ENCODE measurements at regions not wholly inside any gene's neighbourhood (a gene's known extent, or its start where the extent isn't known, plus 50 kb on each side); places are given as distances from the start of the nearest gene placed in this dataset.

DNA sequence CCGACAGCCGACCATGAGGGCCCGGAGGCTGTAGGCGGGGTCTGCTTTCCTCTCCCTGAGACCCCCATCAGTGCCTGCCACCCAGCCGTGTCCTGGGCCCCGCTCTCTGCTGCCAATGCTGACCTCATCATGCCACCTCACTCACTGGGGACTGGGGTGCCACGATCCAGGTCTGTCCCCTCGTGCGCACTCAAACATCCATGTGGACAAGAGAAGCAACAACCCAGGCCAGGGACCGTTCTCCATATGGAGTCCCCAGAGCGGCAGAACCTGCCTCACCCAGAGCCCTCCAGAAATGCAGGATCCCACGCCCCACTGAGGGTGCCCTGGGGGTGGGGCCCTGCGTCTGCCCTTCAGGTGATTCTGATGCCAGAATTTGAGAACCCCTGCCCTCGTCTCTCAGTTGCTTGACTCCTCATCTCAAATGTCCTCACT is 210.0 kb upstream of the PPP2R2D start:
- no peak for DNase-seq (ENCODE audit: low spot score)

DNA sequence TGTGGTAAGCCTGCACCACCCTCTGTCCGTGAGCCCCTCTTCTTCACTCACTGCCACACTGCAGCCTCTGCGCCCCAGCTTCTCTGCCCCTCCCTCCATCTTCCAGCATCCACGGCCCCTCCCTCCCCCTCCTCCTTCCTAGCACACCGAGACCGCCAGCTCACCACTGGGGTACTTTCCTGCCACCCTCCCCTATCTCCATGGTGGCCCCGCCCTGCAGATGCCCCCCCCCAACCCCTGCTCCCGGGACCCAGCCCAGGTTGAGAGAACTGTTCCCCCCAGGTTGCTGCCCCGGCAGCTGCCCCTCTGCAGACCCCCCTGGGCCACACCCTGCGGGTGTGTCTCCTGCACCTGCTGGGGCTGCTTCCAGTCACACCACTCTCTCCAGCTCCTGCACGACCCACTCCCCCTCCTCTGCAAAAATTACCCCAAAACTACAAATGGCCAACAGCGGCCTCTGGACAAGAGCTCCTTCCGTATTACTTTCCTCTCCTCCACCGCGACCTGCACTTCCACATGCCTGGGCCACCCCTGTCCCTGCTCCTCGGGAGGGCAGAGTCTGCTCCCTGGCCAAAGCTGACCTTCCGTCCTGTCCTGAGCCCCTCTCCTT is 209.2 kb upstream of the PPP2R2D start:
- no peak for DNase-seq (ENCODE audit: low spot score)

DNA sequence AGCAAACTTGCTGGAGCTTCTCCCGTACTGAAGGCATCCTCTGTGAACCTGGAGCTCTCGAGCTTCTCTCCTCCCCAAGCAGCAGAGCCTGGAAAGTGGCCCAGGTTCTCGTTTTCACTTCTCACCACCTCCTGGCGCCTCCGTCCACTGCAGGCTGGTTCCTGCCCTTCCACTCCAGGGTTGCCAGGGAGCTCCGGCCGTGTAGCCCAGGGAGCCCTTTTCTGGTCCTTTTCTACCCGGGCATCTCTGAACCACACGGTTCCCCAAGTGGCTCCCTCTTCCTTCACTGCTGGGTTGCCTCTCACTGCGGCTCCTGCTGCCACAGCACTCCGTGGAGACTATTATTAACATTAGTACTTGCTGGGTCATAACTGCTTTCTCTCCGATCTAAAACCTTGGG is 208.6 kb upstream of the PPP2R2D start:
- DNase-seq (ENCODE audit: low spot score), result no peak

DNA sequence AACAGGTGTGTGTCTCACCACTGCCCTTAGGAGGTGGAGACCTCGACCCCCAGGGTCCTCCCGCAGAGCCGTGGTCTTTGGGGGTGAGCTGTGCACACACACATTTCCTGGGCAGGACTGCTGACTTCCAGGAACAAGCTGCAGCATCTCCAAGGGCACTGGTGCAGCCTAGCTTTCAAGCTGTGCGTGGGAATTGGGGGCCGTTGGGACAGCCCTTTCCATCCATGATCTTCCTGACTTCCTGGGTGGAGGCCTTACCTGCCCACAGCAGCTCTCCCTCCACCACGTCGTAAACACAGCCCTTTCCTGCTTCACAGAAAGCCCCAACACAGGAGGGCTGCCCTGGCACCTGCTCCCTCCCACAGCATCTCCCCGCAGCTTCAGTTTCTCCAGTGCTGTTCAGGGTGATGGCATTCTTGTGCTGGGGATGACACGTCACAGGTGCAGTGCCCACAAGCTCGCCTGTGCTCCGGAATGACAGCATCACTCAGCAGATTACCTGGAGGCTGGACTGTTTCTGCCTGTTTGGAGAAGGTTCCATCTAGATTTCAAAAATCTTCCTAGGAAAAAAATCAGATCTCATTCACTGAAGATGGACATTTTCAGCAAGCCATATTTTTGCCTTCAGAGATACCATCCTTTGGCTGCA is 208.0 kb upstream of the PPP2R2D start:
- no peak for DNase-seq (ENCODE audit: low spot score)

DNA sequence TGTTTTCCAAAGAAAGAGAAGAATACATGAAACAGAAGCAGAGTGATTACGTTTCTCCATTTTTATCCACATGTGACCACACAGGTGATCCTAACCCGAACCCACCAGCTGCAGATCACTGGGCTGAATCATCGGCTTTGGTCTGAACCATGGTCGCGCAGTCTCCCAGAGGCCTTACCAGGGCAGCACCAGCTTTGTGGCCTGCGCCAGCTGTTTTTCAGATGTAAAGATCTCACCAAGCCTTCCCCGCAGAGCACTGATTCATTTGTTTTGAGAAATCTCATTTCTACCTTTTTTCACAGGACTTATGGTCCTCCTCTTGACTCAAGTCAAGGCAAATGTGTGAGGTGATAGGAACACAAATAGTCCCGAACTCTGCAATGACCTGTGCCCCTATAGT is 207.0 kb upstream of the PPP2R2D start:
- no peak for DNase-seq (ENCODE audit: low spot score)

DNA sequence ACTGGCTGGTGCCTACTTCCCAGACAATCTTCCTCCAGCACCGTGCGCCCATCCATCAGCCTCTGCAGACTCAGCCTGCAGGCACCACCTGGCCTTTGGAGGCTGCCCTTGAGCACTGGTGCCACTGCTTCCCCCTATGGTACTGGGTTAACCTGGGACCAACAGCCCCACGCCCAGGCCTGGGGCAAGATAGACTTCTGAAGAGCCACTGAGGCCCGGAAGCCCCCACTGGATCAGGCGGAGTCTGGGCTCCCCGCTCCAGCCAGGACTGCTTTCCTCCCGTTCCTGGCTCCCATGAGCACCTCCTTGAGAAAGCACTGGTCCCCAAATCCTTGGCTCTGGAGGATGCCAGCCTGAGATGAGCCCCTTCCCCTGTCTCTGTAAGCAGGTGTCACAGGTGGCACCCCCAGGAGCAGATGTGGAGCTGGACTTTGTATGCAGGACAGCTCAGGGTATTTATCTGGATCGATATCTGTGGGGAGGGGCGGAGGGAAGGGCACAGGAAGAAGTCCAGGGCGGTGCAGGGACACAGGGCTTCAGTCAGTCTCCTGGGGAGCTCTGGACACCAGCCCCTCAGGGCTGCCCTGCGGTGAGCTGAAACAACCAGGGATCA is 206.5 kb upstream of the PPP2R2D start:
- no peak for DNase-seq (ENCODE audit: low spot score)

DNA sequence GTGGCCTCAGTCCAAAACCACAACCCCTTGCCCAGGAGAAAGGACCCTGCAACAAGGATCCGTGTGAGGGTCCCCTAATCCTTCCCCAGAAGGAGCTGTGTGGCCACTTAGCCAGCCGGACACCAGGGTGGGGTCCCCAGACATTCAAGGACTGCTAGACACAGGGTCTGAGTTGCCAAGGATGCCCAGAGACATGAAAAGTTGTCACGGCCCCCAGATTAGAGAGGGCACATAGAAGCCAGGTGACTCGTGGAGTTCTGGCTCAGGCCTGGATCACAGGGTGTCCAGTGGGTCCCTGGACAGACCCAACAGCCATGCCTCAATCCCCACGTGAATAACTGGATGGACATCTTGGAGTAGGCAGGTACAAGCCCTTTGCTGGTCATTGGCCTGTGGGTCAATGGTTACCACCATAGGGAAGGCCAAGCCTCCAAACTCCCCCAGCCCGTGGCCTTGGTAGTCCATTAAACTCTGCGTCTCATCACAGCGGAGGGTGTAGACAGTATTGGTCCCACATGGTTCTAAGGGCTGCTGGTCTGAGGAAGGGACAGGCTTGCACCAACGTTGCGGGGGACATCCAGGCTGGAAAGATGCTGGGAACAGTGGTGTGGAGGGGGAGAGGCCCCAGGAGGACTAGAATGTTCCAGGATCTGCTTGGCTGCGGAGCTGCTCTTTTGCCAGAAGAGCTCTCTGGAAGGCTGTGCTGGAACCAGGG is 205.9 kb upstream of the PPP2R2D start:
- DNase-seq (ENCODE audit: low spot score), result no peak

DNA sequence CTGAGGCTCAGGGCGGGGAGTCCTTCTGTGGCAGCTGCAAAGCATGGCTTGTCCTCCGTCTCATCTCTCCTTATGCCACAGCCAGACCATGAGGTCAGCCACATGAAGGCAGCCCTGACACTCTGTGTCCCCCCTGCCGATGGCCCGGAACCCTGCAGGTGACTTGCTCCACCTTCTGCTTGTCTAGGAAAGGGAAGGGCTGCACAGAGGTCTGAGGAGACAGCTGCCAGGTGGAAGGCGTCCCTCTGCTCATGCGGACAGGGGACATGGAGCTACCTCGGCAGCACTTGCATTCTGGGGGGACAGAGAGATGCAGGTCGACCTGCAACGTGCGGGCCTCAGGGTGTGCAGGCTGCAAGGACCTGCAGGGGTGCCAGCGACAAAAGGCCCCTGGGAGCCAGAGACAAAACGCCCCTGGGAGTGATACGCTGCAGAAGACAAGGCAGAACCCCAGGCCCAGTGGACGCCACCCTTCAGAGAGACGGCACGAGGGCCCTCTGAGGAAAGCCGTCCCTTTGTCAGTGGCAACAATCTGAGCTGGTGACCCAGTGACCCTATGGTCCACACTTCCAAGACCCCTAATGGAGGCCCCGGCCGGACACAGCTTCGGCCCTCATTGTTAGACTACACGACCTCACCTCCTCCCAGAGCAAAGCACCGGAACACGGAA is 205.2 kb upstream of the PPP2R2D start:
- DNase-seq (ENCODE audit: low spot score), result peak; percentile 39

DNA sequence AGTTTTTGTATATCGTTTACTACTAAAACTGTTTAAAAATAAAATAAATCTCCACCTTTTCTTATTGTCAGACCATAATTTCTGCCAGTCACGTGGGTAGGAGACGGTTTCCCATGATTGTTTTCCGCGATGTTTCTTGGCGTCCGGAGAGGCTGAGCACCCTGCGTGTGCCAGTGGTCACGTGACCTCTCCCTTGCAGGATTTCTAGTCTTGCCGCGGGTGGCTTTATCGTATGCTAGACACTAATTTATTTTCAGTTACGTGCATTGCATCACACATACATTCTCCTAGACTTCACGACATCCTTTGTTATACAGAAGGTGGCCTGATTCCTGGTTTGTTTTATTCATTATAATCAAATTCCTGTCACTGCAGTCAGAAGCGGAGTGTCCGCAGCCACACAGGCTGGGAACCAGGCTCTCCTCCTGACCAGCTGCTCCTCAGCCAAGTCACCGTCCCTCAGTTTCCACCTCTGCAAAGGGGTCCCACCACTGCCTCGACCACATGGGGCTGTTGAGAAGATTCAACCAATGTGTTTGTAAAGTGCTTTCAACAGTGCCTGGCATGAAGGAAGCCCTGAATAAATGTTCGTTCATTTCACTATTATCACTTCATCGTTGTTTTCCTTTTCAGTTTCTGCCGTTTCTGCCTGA is 203.2 kb upstream of the PPP2R2D start:
- peak; percentile 30 for DNase-seq (ENCODE audit: low spot score)

DNA sequence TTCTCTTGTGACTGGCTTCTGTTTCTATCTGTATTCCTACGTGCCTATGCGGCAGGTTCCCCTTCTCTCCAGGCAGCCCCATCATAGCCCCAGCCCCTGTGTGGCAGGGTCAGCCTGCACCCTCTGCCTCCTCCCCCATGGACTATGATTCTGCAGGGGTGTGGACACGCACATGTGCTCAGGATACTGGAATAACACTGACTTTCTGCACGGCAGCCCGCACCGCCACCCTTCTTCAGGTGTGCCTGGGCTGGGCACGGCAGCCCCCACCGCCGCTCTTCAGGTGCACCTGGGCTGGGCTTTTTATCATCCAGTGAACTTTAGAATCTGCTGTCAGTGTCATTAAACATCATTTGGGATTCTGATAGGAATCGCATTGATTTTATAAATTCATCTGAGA is 202.6 kb upstream of the PPP2R2D start:
- DNase-seq (ENCODE audit: low spot score), result peak; percentile 36

DNA sequence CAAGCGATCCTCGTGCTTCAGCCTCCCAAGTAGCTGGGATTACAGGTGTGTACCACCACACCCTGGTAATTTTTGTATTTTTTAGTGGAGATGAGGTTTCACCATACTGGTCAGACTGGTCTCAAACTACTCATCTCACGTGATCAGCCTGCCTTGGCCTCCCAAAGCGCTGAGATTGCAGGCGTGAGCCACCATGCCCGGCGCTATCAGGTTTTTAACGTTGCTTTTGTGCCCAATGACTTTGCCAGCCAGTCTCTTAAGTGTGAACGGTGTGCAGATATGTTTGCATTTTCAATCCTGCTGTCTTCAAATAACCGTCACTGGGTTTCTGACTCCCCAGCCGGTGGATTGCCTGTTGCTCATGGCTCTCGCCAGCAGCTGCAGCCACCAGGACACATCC is 201.8 kb upstream of the PPP2R2D start:
- DNase-seq (ENCODE audit: low spot score), result peak; percentile 25

DNA sequence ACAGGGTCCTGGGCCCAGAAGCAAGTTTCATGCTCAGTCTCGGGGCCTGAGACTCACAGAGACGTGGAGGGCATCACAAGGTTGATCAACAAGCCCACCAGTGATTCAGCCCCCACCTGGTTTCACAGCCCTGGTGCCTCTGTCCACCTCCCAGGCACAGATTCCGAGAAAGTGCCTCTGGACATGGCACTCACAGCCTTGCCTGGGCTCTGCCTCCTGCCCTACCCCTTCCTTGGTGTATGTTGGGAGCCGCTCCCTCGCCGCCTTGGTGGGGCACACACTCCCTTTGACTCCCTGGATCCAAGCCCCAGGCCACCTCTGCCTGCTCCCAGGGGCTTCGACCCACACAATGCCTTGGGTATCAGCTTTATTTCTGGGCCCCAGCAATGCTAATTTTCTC is 200.8 kb upstream of the PPP2R2D start:
- DNase-seq (ENCODE audit: low spot score), result peak; percentile 30

DNA sequence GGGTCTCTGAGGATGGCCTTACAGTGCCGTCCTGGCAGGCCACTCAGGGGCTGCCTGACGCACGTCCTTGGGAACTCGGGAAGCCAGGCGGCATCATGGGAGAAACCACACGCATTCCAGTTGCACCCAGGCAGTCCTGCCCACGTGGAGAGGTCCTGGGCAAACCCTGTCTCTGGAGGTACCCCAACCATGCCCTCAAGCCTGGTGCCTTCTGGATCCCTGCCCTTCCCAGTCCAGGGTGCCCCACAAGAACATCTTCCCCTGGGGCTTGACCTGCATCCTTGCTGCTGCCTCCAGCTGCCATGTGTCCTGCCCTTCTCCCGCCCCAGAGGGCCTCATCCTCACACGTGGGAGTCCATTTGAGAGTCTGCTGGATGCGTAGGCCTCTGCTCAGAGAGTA is 200.3 kb upstream of the PPP2R2D start:
- DNase-seq (ENCODE audit: low spot score), result peak; percentile 37

DNA sequence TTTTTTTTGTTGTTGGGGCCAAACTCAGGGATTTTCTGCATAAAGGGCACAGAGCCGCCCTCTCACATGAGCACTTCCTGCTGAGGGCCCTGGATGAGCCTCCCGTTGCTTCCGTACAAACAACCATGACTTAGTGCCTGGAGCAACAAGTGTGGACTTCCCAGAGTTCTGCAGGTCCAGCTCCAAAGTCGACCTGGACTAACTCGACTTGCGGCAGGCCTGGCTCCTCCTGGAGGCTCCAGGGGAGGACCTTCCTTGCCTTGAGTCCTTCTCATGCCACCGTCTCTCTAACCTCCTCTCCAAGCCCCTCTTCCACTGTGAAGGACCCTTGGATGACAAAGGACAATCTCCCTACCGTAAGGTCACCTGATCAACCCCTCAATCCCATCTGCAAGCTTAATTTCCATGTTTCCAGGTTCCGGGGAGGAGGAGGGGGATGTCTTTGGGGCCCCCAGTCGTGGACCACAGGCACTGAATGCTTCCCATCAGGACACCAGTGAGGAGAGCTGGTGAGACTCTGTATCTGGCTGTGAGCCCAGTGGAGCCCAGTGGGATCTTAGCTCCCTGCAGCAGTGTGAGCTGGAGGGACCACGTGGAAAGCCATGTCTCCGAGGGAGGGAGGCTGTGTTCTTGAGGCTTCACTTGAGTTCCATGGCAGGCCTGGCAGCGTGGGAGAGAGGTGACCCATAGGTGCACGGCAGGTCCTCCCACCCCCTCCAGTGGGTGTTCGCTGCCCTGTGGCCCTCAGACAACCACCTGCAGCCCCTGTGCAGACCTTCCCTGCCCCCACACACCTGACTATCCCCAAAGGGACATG is 199.5 kb upstream of the PPP2R2D start:
- DNase-seq (ENCODE audit: low spot score), result peak; percentile 34

DNA sequence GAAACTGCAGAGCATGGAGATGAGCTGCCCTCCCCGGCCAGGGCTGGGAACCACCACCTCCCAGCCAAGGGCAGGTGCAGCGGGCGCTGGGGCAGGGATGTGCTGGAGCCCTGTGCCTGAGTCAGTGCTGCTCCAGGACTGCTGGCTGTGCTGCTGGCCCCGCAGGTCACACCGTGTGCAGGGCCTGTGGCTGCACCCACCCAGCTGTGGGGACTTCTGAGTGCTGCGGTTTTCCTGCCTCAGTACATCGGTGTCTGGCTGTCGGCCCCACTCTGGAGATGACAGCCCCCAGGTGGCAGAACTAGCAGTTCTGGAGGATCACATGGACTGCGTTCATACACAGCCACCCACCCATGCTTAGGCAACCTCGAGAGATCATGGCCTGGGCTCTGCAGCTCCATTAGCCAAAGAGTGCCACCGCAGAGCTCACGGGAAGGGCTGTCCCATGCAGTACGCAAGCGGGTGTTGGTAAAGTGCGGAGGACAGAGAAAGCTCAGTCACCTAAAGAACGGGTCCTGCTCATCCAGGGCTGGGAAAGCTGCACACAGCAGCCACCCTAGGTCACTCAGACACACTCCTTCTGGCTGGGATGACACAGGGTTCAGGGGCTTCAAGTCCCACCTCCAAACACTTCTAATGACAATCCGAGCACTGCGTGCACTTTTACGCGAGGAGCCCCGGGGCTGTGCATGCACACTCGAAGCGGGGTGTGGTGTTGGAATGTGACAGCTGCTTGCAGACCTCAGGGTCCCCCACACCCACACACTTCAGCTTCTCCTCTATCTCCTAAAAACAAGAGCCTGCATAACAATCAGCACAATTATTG is 198.1 kb upstream of the PPP2R2D start:
- peak; percentile 41 for DNase-seq (ENCODE audit: low spot score)

DNA sequence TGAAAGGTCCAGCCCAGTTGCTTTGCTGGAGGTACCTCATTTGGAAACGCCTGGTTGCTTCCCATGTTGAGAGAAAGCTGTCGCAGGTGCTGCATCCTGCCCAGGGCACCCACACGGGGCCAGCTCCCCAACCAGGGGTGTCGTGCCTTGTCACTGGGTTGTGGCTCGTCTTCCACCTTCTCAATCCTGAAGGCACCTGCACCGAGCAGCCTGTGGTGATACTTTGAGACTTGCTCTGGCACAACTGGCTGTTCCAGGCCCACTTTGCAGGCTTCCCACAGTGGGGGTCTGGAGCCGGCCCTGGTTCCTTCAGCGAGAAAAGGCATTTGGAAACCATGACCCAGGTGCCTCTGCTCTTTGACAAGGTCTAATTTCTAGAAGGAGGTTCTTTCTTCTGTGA is 197.3 kb upstream of the PPP2R2D start:
- peak; percentile 17 for DNase-seq (ENCODE audit: low spot score)

DNA sequence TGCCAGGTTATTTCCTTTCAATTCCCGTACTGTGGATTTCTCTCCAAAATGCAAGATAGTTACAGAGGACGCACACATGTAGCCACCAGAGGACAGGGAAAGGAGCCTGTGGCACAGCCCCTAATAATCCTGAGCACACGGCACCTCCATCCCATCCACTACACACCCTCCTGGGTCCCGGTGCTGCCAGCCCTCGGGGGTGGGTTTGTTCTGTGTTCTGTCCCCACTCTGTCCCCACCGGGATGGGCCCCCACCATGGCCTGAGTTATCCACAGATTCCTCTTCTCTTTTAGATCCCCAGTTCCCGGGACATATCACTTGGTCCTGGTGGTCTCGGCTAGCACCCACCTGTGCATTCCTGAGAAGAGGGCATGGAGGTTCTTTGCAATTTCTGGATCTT is 196.9 kb upstream of the PPP2R2D start:
- no peak for DNase-seq (ENCODE audit: low spot score)

DNA sequence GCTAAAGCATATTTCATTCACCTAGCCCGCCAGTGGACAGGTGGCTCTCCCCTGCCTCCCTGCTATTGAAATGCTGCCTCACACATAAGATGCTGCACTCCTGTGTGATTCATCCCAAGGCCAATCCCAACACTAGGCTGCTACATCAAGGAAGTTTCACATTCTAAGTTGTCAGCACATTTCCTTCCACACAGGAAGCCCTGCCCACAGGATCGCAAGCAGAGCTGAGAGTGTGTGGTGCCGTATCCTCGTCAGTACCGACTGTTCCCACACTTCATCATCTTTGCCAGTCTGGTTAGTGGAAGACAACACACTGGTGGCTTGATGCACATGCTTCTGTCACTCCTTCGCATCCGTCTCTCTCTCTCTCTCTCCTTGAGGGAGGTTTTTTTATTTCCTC is 194.3 kb upstream of the PPP2R2D start:
- DNase-seq (ENCODE audit: low spot score), result no peak

DNA sequence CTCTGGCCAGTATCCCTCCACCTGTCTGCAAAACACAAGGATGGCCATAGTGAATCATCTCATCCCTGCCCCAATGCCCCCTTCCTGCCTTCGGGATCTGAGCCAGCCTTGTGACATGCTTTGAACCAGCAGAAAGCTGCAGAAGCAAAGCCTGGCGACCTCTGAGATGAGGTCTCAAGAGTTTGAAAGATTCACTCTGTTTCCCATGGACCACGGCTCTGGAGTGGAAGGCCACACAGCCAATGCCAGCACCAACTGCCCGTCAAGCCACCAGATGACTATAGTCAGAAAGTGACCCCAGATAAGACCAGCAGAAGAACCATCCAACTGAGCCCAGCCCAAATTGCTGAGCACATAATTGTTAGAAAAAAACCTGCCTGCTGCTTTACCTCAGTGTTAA is 193.9 kb upstream of the PPP2R2D start:
- peak; percentile 20 for DNase-seq (ENCODE audit: low spot score)

DNA sequence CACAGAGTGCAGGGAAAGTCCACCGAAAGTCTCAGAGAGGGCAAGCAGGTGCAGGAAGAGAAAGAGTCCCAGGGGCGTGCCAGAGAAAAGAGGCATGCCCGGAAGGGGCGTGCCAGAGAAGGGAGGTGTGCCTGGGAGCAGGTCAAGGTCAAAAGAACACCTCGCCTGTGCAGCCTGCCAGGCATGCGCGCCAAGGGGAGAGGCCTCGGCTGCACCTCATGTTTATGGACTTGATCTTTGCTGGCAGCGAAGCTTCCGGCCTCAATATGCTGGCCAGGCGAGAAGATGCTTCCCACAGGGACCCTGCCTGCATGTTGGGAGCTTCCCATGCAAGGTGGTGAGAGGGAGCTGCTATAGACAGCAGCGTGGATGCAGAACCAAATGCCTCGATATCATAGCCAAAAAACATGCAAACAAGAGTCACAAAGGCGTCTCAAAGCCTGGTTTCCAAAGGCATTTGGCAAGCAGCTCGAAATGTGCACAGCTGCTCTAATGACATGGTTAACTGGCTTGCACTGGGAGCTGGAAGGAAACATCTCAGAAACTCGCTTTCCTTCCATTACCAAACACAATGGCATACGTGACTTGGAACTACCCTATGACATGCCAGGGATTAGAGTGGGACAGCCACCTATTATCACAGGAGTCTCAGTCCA is 192.5 kb upstream of the PPP2R2D start:
- DNase-seq (ENCODE audit: low spot score), result peak; percentile 28

Measured in ecto neural progenitor cell (in vitro differentiated cells).